Hippocampal formation (tissue), 2 donors: ENCODE measurements at regions not wholly inside any gene's neighbourhood (a gene's known extent, or its start where the extent isn't known, plus 50 kb on each side); places are given as distances from the start of the nearest gene placed in this dataset.
"Not testable (repeated sequence)": the region's sequence is repeated elsewhere in the genome, so short reads cannot be mapped to it uniquely, and the experiment has no call there.

Experiments
- DNase-seq, 2 donors: peaks; one replicate each; lab custom pipeline; 2025; lab: John Stamatoyannopoulos, UW

GRCh38 chr15:94844198-94844537 is 612.8 kb downstream of the MCTP2 start:
- no peak for DNase-seq

GRCh38 chr15:94844538-94845389 is 613.4 kb downstream of the MCTP2 start:
- peak in 1 of 2 donors; percentile 7 for DNase-seq

GRCh38 chr15:94845390-94845716 is 614.0 kb downstream of the MCTP2 start:
- no peak for DNase-seq

- DNase-seq: no peak
Observed at GRCh38 chr15:94847325-94847724, 616.0 kb downstream of the MCTP2 start.

GRCh38 chr15:94848054-94848453 is 616.7 kb downstream of the MCTP2 start:
- DNase-seq: no peak

- DNase-seq: no peak
Observed at GRCh38 chr15:94855018-94855408, 623.7 kb downstream of the MCTP2 start.

GRCh38 chr15:94855409-94856266 is 624.3 kb downstream of the MCTP2 start:
- no peak for DNase-seq

GRCh38 chr15:94856267-94856854 is 625.0 kb downstream of the MCTP2 start:
- DNase-seq: no peak

GRCh38 chr15:94857466-94857865 is 626.1 kb downstream of the MCTP2 start:
- DNase-seq: no peak

GRCh38 chr15:94858011-94858410 is 626.6 kb downstream of the MCTP2 start:
- DNase-seq: no peak

GRCh38 chr15:94858449-94858848 is 627.1 kb downstream of the MCTP2 start:
- DNase-seq: no peak

- no peak for DNase-seq
Observed at GRCh38 chr15:94858920-94859319, 627.6 kb downstream of the MCTP2 start.

GRCh38 chr15:94864600-94864999 is 633.2 kb downstream of the MCTP2 start:
- DNase-seq: no peak

- DNase-seq: not testable (repeated sequence)
Observed at GRCh38 chr15:94868265-94868664, 636.9 kb downstream of the MCTP2 start.

GRCh38 chr15:94875550-94875949 is 644.2 kb downstream of the MCTP2 start:
- DNase-seq: no peak

GRCh38 chr15:94877833-94878232 is 646.5 kb downstream of the MCTP2 start:
- no peak for DNase-seq

- DNase-seq: no peak
Observed at GRCh38 chr15:94882071-94882712, 650.8 kb downstream of the MCTP2 start.

GRCh38 chr15:94887391-94887790 is 656.0 kb downstream of the MCTP2 start:
- no peak for DNase-seq

- DNase-seq: no peak
Observed at GRCh38 chr15:94889153-94889552, 657.8 kb downstream of the MCTP2 start.

- DNase-seq: no peak
Observed at GRCh38 chr15:94893091-94893490, 661.7 kb downstream of the MCTP2 start.

- DNase-seq: no peak
Observed at GRCh38 chr15:94894056-94894455, 662.7 kb downstream of the MCTP2 start.

GRCh38 chr15:94909510-94909909 is 678.1 kb downstream of the MCTP2 start:
- DNase-seq: no peak
